ENCODE measurements at regions not wholly inside any gene's neighbourhood (a gene's known extent, or its start where the extent isn't known, plus 50 kb on each side); places are given as distances from the start of the nearest gene placed in this dataset.
A peak's percentile ranks its signal among the peaks of the same experiment; 100 is the strongest.

GRCh38 chr3:110504401-110504800 lies 567.2 kb upstream of the NECTIN3 start:
- no peak for DNase-seq
- Histone ChIP-seq H2BK20ac (ENCODE audit: low read depth, low read length, poor library complexity, severe bottlenecking) (no peak overlapping the region), H3K23me2 (ENCODE audit: insufficient read length, low read depth, low read length, poor library complexity, severe bottlenecking) (no peaks in the 10 kb centered on the region), H3T11ph (ENCODE audit: low read length) (no peak overlapping the region), H3K4ac (ENCODE audit: low read depth, low read length) (no peak overlapping the region), H2AFZ (ENCODE audit: low read length) (no peak overlapping the region), H3K27me3 (ENCODE audit: insufficient read depth, low read length) (no peaks in the 10 kb centered on the region), H3K9ac (ENCODE audit: extremely low read depth, insufficient read length, low read length) (no peak overlapping the region), H2BK12ac (ENCODE audit: insufficient read length, low read depth, low read length) (no peak overlapping the region), H2AK5ac (ENCODE audit: insufficient read length, low read length) (no peak overlapping the region), H4K91ac (ENCODE audit: insufficient read length, low read depth, low read length) (no peak overlapping the region), H4K8ac (replicated peaks; ENCODE audit: insufficient read length, low read depth, low read length) (no peak overlapping the region), H2BK120ac (ENCODE audit: low read depth, low read length, poor library complexity, severe bottlenecking) (no peak overlapping the region), H4K5ac (ENCODE audit: insufficient read length, low read depth, low read length) (no peak overlapping the region), H2BK5ac (ENCODE audit: insufficient read length, low read length) (no peak overlapping the region), H2BK15ac (ENCODE audit: low read depth, low read length) (no peak overlapping the region), H3K27ac (ENCODE audit: insufficient read length, low read depth, low read length) (no peak overlapping the region), H3K4me1 (ENCODE audit: insufficient read depth, low read length) (no peaks in the 10 kb centered on the region), H3K79me2 (ENCODE audit: insufficient read depth, low read length) (no peaks in the 10 kb centered on the region), H3K4me2 (ENCODE audit: insufficient read depth, insufficient read length, low read length) (no peak overlapping the region), H3K23ac (ENCODE audit: insufficient read length, low read depth, low read length) (no peak overlapping the region), H3K18ac (ENCODE audit: insufficient read length, low read depth, low read length) (no peak overlapping the region), H3K56ac (ENCODE audit: insufficient read length, low read depth, low read length) (no peak overlapping the region), H4K20me1 (ENCODE audit: control insufficient read depth, insufficient read depth, insufficient read length) (no peaks in the 10 kb centered on the region), H3K14ac (ENCODE audit: insufficient read depth, low read length) (no peak overlapping the region), H3K9me3 (ENCODE audit: control insufficient read depth, low read depth, low read length) (no peaks in the 10 kb centered on the region), H3K79me1 (ENCODE audit: insufficient read depth, low read depth, low read length, poor library complexity, severe bottlenecking) (no peaks in the 10 kb centered on the region)
- Mint-ChIP-seq H3K4me1 (peaks cover 8% of the 10 kb centered on the region in 2 experiments), H3K36me3 (ENCODE audit: insufficient read depth in 1 of 3, low read depth in 3 of 3) (peaks cover 7 to 22% (median 16%) of the 10 kb centered on the region in 3 experiments), H3K27ac (peak overlapping the region in 1 of 3 experiments; percentile 64; a peak in 1 of 7 replicates), H3K4me3 (no peak overlapping the region), H3K27me3 (ENCODE audit: low read depth) (no peaks in the 10 kb centered on the region), H3K9me3 (peaks cover 15 to 22% of the 10 kb centered on the region in 2 experiments)
- no peak for TF ChIP-seq CTCF (conservative IDR thresholded peaks at IDR 0.05)
- WGBS (ENCODE audit: extremely low coverage, insufficient read length, low lambda C conversion rate): no CpG with 5 or more reads among the region's 2 CpGs

Measured in H9 (cell line).